ENCODE measurements at regions not wholly inside any gene's neighbourhood (a gene's known extent, or its start where the extent isn't known, plus 50 kb on each side); places are given as distances from the start of the nearest gene placed in this dataset.
"Not testable (repeated sequence)": the region's sequence is repeated elsewhere in the genome, so short reads cannot be mapped to it uniquely, and the experiment has no call there.

DNA sequence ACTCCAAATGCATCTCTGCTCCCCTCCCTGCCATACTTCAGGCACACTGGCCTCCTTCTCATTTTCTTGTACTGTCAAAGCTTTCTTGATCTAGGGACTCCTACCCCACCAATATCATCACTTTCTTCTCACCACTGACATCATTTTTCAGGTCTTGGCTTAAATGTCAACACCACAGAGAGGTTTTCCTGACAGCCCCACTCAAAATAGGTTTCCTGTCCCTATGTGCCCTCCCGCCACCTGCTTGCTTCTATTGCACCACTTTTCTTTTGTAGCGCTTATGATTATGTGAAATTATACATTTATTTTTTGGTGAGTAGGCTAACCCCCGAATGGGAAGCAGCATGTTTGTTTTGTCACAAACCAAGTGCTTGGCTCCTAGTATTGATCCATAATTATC, 164.6 kb downstream of the NDFIP2 start:
- DNase-seq: no peak

DNA sequence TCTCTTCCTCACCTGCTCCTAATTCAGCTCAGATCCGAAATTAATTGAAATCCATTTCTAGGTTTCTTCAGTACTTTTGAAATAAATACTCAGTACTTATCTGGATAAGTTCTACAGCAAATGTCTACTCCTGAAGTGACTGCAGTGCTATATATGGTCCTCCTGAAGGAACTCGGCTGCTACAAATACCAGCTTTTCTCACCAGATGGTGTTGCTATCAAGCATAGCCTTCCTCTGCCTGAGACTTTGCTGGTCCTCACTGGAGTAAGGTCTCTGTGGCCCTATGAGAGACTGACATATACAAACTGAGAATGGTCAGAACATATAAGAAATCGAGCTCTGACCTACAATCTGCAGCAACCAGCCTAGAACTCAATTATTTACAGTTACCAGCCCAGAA, 161.6 kb downstream of the NDFIP2 start:
- no peak for DNase-seq

DNA sequence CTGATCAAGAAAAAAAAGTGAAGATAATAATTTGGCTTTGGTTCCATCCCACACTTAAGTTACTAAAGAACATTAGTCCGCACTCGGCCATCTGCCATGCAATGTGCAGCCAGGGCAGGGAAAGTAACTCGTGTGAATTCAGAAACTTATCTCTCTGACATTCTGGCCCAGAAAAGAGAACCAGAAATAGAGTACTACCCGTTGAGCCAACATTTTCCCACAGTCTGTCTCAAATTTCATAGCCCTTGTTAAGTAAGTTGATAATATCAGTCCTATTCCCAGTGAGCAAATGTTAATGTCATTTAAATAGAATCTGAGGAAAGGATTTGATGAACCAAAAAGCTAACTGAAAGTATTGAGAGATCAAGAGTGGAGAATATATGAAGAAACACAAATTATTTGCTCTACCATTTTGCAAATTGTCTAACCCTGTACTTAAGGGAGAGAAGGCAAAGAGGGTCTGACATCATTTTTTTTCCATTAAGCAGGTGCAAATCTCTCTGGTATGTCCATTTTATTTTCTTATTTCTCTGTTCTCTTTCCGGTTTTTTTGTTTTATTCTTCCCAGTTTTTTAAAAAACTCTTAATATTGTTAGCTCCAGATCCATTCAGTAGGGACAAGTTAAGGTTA, 156.3 kb downstream of the NDFIP2 start:
- no peak for DNase-seq

DNA sequence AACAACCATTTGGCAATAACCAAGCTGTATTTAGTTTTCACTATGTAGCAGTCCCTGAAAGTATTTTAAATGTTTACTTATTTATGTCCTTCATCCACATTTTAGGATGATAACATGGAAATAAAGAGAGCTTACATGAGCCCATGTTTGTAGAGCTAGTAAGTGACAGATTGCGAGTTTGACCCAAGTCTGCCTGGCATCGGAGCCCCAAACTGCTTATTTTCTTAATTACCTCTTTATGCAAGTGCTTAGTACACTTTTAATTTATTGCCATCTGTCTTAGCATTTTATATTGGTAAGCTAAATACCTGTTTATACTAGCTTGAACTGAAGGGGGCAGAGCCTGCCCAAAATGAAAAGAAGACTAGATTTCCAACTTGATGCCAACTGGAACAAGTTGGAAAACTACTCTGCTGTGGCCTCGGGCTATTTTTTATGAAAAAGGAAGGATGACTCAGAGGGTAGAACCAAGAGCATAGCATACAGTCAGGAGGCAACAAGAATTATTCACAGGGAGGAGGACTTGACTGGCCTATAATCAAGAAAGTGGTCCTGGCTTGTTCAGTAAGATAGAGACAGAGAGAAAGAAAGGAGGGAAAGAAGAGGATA, 150.2 kb downstream of the NDFIP2 start:
- no peak for DNase-seq

DNA sequence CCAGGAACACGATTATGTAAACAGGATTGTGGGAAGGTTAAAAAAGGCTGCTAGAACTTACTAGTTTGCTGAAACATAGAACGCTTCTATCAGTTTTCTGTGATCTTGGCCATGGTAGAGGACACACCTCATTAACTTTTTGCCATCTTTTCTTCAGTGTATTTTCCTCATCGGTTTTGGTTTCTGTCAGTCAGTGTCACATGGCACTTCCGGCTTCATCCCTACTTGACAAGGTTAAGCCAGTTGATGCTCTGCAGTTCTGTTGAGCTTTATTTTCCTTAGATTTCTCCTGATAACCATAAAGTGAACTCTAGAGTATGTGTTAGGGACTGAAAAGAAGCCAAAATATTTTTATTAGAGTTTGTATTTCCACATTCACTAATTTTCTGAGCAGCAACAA, 147.5 kb downstream of the NDFIP2 start:
- DNase-seq: no peak

DNA sequence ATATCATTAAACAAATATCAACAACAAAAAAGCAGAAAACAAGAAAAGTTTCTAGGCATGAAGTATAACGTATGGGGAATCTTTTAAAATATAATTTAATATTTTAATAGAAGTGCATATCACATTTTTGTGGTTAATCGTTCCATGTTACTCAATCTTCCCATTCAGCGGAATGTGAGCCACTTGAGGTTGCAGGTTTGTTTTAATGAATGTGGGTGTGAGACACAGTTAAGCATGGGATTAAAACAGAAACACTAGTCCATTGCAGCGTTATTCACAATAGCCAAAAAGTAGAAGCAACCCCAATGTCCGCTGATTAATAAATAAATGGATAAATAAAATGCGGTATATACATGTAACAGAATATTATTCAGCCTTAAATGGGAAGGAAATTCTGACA, 146.0 kb downstream of the NDFIP2 start:
- DNase-seq: no peak

DNA sequence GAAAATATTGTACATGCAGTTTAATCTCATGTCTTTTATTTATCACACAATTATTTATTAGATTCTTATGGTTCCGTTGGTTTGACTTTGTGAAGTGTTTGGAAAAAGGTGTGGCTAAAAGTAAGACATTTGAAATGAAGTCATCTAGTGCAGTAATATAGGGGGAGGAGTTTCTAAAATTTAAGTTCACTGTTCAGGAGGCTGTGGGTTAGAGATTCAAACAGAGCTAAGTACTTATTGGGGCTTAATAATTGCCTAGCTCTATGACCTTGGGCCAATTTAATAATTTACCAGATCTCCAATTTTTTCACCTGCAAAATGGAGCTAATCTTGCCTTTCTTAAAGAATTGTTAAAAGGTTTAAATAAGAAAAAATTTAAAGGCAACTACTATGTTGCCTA, 144.6 kb downstream of the NDFIP2 start:
- DNase-seq: no peak

DNA sequence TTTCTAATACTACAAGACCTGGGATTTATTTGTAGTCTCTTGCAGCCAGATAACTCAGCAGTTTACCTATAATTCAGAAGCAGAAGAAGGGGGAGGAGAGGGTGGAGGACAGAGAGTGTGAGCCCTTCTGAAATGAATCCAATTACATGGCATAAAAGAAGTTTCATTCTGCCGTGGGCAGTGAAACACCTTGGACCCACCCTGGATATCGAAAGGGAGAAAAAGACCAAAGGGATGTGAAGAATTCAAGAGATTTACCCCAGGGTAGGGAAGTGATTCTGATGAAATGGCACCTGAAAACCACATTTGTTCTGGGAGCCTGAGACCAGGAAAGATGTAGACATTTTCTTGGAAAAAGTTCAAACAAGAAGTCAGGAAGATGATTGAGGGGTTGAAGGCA, 140.9 kb downstream of the NDFIP2 start:
- no peak for DNase-seq

DNA sequence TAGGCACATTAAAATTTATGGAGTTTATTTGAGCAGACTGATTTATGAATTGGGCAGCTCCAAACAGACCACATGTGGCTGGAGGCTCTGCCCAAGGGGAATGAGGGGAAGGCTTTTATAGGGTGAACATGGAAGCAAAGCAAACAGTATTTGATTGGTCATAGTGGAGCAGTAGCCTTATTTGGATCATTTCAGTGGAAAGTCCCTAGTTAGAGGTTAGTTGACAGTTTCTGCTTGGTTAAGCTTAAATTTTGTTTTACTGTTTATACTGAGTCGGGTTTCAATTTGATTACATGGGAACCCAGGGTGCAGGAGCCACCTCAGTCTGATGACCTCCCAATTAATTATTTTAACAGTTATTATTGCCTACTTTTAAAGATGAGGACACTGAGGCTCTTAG, 140.5 kb downstream of the NDFIP2 start:
- DNase-seq: no peak

DNA sequence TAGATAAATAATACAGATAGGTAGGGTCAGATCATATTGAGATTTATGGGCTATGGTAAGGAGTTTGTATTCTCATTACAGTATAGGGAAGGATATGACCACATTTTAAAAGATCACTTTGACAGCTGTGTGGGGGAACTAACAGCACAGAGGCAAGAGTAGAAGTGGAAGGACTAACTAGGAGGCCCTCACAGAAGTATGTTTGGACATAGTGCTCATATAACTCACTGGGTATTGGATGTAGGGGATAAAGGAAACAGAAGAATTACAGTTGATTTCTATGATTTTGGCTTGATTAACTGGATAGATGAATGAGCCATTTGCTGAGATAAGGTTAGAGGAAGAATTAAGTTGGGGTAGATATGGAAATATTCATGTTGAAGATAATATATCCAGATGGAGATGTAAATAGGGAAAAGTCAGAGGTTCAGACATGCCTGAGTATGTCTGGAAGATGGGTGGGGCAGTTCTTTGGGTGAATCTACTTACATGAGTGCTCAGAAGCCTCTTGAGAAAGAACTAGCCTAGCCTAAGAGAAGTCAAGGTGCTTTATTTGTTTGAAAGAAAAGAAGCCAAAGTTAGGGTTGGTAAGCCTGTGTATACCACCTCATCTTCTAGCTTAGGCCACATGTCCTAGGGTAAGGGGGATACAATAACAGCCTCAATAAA, 133.4 kb downstream of the NDFIP2 start:
- no peak for DNase-seq

DNA sequence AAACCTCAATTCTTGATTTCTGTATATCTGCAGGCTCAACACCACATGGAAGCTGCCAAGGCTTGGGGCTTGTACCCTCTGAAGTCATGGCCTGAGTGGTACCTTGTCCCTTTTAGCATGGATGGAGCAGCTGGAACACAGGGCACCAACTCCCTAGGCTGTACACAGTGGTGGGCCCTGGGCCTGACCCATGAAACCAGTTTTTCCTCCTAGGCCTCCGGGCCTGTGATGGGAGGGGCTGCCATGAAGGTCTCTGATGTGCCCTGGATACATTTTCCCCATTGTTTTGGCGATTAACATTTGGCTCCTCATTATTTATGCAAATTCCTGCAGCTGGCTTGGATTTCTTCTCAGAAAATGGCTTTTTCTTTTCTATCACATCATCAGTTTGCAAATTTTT, 131.6 kb downstream of the NDFIP2 start:
- no peak for DNase-seq

DNA sequence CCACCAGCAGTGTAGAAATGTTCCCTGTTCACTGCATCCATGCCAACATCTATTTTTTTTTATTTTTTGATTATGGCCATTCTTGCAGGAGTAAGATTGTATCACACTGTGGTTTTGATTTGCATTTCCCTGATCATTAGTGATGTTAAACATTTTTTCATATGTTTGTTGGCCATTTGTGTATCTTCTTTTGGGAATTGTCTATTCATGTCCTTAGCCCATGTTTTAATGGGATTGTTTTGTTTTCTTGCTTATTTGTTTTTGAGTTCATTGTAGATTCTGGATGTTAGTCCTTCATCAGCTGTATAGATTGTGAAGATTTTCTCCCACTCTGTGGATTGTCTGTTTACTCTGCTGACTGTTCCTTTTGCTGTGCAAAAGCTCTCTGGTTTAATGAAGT, 126.9 kb downstream of the NDFIP2 start:
- DNase-seq: not testable (repeated sequence)
